HG03045 (cell line): ENCODE measurements at regions not wholly inside any gene's neighbourhood (a gene's known extent, or its start where the extent isn't known, plus 50 kb on each side); places are given as distances from the start of the nearest gene placed in this dataset.

Experiments used
- ATAC-seq: cut with Tn5 transposase; IDR thresholded peaks from one replicate; pipeline ENCODE4 v1.9.1; 2021; ENCODE audit warnings: mild to moderate bottlenecking, moderate library complexity; ENCODE audit not compliant: unreplicated experiment

GRCh38 chr12:85733221-85733840 is 102.9 kb downstream of the RASSF9 start:
- no peak for ATAC-seq

DNA sequence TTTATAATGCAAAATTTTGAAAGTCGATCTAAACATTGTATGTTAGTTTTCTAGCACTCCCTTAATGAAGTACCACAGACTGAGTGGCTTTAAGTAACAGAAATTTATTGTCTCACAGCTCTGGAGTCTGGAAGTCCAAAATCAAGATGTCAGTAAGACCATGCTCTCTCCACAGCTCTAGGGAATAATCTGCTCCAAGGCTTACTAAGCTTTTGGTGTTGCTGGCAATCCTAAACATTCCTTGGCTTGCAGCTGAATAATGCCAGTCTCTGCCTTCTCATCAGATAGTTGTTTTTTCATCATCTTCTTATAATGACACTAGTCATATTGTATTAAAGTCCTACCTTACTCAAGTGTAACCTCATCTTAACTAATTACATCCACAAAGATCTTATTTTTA is 102.2 kb downstream of the RASSF9 start:
- ATAC-seq, result no peak

- ATAC-seq, result no peak
These were observed 96.0 kb downstream of the RASSF9 start for GRCh38 chr12:85740186-85740585.

DNA sequence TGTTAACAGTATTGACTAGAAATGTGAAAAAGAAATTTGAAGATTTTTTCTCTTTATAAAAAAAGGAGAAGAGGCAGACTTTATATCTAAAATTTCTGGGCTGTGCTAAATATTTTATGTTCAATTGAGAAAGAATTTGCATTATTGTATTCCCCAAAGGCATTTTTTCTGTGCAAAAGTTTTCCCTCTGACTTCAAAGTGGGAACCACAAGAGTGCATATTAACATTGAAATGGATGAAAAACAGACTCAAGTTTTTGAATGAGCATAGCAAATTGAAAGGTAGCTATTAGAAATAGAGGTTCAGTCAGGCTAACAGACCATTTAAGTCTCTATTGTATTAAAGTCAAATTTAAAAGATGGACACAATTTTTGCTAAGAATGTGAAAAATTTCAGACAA is 95.2 kb downstream of the RASSF9 start:
- no peak for ATAC-seq

GRCh38 chr12:85747941-85748495 is 88.2 kb downstream of the RASSF9 start:
- ATAC-seq, result no peak
